ENCODE measurements at regions not wholly inside any gene's neighbourhood (a gene's known extent, or its start where the extent isn't known, plus 50 kb on each side); places are given as distances from the start of the nearest gene placed in this dataset.

- no peak for FAIRE-seq
Observed at GRCh38 chr1:184141361-184141880, 89.9 kb downstream of the TSEN15 start.

- FAIRE-seq, result no peak
Observed at GRCh38 chr1:184143449-184143848, 91.9 kb downstream of the TSEN15 start.

- FAIRE-seq, result no peak
Observed at GRCh38 chr1:184145083-184145482, 93.6 kb downstream of the TSEN15 start.

- FAIRE-seq, result no peak
Observed at GRCh38 chr1:184146202-184146601, 94.7 kb downstream of the TSEN15 start.

- no peak for FAIRE-seq
Observed at GRCh38 chr1:184150776-184151531, 99.4 kb downstream of the TSEN15 start.

GRCh38 chr1:184152434-184152898 lies 100.9 kb downstream of the TSEN15 start:
- no peak for FAIRE-seq

- FAIRE-seq, result no peak
Observed at GRCh38 chr1:184152974-184153373, 101.4 kb downstream of the TSEN15 start.

GRCh38 chr1:184153731-184154130 lies 102.2 kb downstream of the TSEN15 start:
- FAIRE-seq, result no peak

GRCh38 chr1:184156521-184157393 lies 105.2 kb downstream of the TSEN15 start:
- FAIRE-seq, result no peak

GRCh38 chr1:184157394-184157742 lies 105.8 kb downstream of the TSEN15 start:
- no peak for FAIRE-seq

GRCh38 chr1:184158896-184159681 lies 107.6 kb downstream of the TSEN15 start:
- FAIRE-seq, result no peak

GRCh38 chr1:184160236-184160635 lies 108.7 kb downstream of the TSEN15 start:
- no peak for FAIRE-seq

- no peak for FAIRE-seq
Observed at GRCh38 chr1:184161071-184161698, 109.7 kb downstream of the TSEN15 start.

GRCh38 chr1:184162281-184162680 lies 110.8 kb downstream of the TSEN15 start:
- no peak for FAIRE-seq

- FAIRE-seq, result no peak
Observed at GRCh38 chr1:184163674-184164465, 112.3 kb downstream of the TSEN15 start.

- no peak for FAIRE-seq
Observed at GRCh38 chr1:184164536-184164935, 113.0 kb downstream of the TSEN15 start.

GRCh38 chr1:184166485-184166884 lies 115.0 kb downstream of the TSEN15 start:
- no peak for FAIRE-seq

- FAIRE-seq, result no peak
Observed at GRCh38 chr1:184167352-184167751, 115.8 kb downstream of the TSEN15 start.

- FAIRE-seq, result peak; percentile 85
Observed at GRCh38 chr1:184170719-184171118, 119.2 kb downstream of the TSEN15 start.

- no peak for FAIRE-seq
Observed at GRCh38 chr1:184176058-184176457, 124.5 kb downstream of the TSEN15 start.

GRCh38 chr1:184181044-184181443 lies 129.5 kb downstream of the TSEN15 start:
- no peak for FAIRE-seq

- no peak for FAIRE-seq
Observed at GRCh38 chr1:184183919-184184318, 132.4 kb downstream of the TSEN15 start.

Measured in TTC549 (cell line).